ENCODE measurements at regions not wholly inside any gene's neighbourhood (a gene's known extent, or its start where the extent isn't known, plus 50 kb on each side); places are given as distances from the start of the nearest gene placed in this dataset.

DNA sequence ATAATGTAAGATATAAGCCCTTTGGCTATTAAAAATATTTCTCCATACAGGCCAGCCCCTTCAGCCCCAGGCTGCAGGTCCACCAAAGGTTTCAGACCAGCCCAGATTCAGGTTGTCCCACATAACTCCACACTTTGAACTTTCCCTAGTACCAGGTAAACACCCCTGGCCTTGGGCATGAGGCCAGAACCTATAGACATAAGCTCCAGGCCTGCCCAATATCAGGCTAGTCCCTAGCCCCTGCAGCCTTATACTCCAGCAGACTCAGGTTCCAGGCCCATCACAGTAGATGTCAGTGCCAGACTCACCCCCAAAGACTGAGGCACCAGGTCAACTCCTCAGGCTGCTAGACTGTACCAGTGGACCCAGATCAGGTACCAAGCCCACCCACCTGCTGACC is 178.5 kb upstream of the DAAM1 start (continued):
- TF ChIP-seq, protein P1, sequence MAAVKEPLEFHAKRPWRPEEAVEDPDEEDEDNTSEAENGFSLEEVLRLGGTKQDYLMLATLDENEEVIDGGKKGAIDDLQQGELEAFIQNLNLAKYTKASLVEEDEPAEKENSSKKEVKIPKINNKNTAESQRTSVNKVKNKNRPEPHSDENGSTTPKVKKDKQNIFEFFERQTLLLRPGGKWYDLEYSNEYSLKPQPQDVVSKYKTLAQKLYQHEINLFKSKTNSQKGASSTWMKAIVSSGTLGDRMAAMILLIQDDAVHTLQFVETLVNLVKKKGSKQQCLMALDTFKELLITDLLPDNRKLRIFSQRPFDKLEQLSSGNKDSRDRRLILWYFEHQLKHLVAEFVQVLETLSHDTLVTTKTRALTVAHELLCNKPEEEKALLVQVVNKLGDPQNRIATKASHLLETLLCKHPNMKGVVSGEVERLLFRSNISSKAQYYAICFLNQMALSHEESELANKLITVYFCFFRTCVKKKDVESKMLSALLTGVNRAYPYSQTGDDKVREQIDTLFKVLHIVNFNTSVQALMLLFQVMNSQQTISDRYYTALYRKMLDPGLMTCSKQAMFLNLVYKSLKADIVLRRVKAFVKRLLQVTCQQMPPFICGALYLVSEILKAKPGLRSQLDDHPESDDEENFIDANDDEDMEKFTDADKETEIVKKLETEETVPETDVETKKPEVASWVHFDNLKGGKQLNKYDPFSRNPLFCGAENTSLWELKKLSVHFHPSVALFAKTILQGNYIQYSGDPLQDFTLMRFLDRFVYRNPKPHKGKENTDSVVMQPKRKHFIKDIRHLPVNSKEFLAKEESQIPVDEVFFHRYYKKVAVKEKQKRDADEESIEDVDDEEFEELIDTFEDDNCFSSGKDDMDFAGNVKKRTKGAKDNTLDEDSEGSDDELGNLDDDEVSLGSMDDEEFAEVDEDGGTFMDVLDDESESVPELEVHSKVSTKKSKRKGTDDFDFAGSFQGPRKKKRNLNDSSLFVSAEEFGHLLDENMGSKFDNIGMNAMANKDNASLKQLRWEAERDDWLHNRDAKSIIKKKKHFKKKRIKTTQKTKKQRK (IDR thresholded peaks at IDR 0.05; ENCODE audit: low read length): no peak
- TF ChIP-seq ZNF138 (CRISPR knock-in tag; IDR thresholded peaks at IDR 0.05; ENCODE audit: low read depth) (no peak), ZNF33A (CRISPR knock-in tag; IDR thresholded peaks at IDR 0.05; ENCODE audit: borderline replicate concordance) (no peak), LCORL (IDR thresholded peaks at IDR 0.05) (0 out of 2 replicates have a peak, but pooled peaks have one; percentile 10), LCORL (CRISPR knock-in tag; IDR thresholded peaks at IDR 0.05) (peak; percentile 90), TOE1 (CRISPR knock-in tag; IDR thresholded peaks at IDR 0.05) (no peak), KLF15 (CRISPR knock-in tag; IDR thresholded peaks at IDR 0.05; ENCODE audit: borderline replicate concordance) (no peak), ZNF337 (CRISPR knock-in tag; IDR thresholded peaks at IDR 0.05; ENCODE audit: borderline replicate concordance, low read depth) (no peak), SETDB1 (CRISPR knock-in tag; IDR thresholded peaks at IDR 0.05; ENCODE audit: borderline replicate concordance) (no peak), FOXA1 (IDR thresholded peaks at IDR 0.05) (peak; percentile 66), FOXA1 (CRISPR knock-in tag; IDR thresholded peaks at IDR 0.05) (peak; percentile 95), TSC22D2 (CRISPR knock-in tag; IDR thresholded peaks at IDR 0.05; ENCODE audit: borderline replicate concordance) (no peak)
- TF ChIP-seq, protein P2, sequence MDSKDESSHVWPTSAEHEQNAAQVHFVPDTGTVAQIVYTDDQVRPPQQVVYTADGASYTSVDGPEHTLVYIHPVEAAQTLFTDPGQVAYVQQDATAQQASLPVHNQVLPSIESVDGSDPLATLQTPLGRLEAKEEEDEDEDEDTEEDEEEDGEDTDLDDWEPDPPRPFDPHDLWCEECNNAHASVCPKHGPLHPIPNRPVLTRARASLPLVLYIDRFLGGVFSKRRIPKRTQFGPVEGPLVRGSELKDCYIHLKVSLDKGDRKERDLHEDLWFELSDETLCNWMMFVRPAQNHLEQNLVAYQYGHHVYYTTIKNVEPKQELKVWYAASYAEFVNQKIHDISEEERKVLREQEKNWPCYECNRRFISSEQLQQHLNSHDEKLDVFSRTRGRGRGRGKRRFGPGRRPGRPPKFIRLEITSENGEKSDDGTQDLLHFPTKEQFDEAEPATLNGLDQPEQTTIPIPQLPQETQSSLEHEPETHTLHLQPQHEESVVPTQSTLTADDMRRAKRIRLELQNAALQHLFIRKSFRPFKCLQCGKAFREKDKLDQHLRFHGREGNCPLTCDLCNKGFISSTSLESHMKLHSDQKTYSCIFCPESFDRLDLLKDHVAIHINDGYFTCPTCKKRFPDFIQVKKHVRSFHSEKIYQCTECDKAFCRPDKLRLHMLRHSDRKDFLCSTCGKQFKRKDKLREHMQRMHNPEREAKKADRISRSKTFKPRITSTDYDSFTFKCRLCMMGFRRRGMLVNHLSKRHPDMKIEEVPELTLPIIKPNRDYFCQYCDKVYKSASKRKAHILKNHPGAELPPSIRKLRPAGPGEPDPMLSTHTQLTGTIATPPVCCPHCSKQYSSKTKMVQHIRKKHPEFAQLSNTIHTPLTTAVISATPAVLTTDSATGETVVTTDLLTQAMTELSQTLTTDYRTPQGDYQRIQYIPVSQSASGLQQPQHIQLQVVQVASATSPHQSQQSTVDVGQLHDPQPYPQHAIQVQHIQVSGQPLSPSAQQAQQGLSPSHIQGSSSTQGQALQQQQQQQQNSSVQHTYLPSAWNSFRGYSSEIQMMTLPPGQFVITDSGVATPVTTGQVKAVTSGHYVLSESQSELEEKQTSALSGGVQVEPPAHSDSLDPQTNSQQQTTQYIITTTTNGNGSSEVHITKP (CRISPR knock-in tag; IDR thresholded peaks at IDR 0.05; ENCODE audit: low read depth): no peak
- TF ChIP-seq, protein P3, sequence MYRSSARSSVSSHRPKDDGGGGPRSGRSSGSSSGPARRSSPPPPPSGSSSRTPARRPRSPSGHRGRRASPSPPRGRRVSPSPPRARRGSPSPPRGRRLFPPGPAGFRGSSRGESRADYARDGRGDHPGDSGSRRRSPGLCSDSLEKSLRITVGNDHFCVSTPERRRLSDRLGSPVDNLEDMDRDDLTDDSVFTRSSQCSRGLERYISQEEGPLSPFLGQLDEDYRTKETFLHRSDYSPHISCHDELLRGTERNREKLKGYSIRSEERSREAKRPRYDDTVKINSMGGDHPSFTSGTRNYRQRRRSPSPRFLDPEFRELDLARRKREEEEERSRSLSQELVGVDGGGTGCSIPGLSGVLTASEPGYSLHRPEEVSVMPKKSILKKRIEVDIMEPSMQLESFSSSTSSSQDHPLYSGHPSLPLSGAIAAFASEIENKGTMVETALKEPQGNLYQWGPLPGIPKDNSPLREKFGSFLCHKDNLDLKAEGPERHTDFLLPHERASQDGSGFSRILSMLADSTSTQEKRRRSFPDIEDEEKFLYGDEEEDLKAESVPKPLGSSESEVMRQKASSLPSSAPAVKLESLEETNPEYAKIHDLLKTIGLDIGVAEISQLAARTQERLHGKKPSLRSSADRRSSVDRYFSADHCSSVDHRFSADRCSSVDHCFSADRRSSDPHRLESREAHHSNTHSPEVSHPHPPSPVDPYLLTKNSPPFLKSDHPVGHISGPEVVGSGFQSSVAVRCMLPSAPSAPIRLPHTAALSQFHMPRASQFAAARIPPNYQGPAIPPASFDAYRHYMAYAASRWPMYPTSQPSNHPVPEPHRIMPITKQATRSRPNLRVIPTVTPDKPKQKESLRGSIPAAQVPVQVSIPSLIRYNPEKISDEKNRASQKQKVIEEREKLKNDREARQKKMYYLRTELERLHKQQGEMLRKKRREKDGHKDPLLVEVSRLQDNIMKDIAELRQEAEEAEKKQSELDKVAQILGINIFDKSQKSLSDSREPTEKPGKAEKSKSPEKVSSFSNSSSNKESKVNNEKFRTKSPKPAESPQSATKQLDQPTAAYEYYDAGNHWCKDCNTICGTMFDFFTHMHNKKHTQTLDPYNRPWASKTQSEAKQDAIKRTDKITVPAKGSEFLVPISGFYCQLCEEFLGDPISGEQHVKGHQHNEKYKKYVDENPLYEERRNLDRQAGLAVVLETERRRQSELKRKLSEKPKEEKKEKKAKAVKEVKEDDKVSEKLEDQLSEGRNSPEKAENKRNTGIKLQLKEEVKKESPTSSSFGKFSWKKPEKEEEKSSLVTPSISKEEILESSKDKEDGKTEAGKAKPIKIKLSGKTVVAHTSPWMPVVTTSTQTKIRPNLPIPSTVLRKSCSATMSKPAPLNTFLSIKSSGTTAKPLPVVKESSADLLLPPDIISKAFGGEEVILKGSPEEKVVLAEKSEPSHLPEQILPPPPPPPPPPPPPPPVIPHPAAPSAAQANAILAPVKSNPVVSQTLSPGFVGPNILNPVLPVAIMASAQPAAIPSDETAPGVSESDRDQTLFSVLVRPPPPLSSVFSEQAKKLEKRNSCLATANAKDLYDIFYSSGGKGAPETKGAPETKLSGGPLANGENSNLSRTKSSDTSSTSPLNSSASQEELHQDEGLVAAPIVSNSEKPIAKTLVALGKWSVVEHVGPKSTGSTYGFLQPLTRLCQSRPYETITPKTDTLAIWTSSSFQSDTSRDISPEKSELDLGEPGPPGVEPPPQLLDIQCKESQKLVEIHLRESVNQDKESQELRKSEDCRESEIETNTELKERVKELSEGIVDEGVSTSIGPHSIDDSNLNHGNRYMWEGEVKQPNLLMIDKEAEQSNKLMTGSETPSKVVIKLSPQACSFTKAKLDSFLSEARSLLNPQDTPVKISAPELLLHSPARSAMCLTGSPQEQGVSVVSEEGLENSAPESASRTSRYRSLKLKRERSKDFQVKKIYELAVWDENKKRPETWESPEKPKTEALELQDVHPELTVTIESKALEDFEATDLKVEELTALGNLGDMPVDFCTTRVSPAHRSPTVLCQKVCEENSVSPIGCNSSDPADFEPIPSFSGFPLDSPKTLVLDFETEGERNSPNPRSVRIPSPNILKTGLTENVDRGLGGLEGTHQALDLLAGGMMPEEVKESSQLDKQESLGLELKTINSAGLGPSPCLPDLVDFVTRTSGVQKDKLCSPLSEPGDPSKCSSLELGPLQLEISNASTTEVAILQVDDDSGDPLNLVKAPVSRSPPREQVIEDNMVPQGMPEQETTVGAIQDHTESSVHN (CRISPR knock-in tag; IDR thresholded peaks at IDR 0.05): no peak
- TF ChIP-seq, protein P4, sequence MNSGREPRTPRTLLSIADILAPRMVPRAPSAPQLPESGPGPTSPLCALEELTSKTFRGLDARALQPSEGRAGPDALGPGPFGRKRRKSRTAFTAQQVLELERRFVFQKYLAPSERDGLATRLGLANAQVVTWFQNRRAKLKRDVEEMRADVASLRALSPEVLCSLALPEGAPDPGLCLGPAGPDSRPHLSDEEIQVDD (CRISPR knock-in tag; IDR thresholded peaks at IDR 0.05; ENCODE audit: borderline replicate concordance): no peak

Data from HepG2 (cell line).